Liver (tissue), 8 donors: ENCODE measurements at regions not wholly inside any gene's neighbourhood (a gene's known extent, or its start where the extent isn't known, plus 50 kb on each side); places are given as distances from the start of the nearest gene placed in this dataset.

Experiments
- DNase-seq: peaks from one replicate; pipeline ENCODE4 v3.0.0-alpha.2; 2017; ENCODE audit warnings: low spot score
- H3K27ac ChIP-seq, 2 donors: one replicate each; pipeline ENCODE4 v1.7.0; 2013; ENCODE audit warnings: inconsistent platforms in 2 of 2, low read length in 2 of 2, control low read depth in 1 of 2, low read depth in 1 of 2, mild to moderate bottlenecking in 1 of 2
- H3K27me3 ChIP-seq, 4 donors: one replicate each; pipeline versions ENCODE4 v1.6.1 to v1.7.0; 2013; ENCODE audit warnings: low read length in 3 of 4, inconsistent platforms in 1 of 4, mild to moderate bottlenecking in 1 of 4, moderate library complexity in 1 of 4; ENCODE audit not compliant: control insufficient read depth in 4 of 4, insufficient read depth in 4 of 4
- H3K36me3 ChIP-seq, 4 donors: one replicate each; pipeline versions ENCODE4 v1.6.1 to v1.7.0; 2013; ENCODE audit warnings: low read length in 3 of 4, mild to moderate bottlenecking in 3 of 4, low read depth in 1 of 4, moderate library complexity in 1 of 4; ENCODE audit not compliant: control insufficient read depth in 4 of 4, insufficient read depth in 3 of 4
- H3K4me1 ChIP-seq, 4 donors: one replicate each; pipeline versions ENCODE4 v1.6.1 to v1.7.0; 2013; ENCODE audit warnings: low read length in 3 of 4, mild to moderate bottlenecking in 3 of 4, moderate library complexity in 1 of 4; ENCODE audit not compliant: control insufficient read depth in 4 of 4, insufficient read depth in 4 of 4
- H3K4me3 ChIP-seq, 3 donors: one replicate each; pipeline versions ENCODE4 v1.6.1 to v1.7.0; 2013; ENCODE audit warnings: low read length in 3 of 3, control low read depth in 1 of 3, low read depth in 1 of 3, mild to moderate bottlenecking in 1 of 3
- H3K9ac ChIP-seq, 2 donors: one replicate each; pipeline ENCODE4 v1.7.0; 2013; ENCODE audit warnings: low read length in 2 of 2, mild to moderate bottlenecking in 2 of 2, moderate library complexity in 2 of 2, control low read depth in 1 of 2, low read depth in 1 of 2
- H3K9me3 ChIP-seq, 4 donors: one replicate each; pipeline versions ENCODE4 v1.6.1 to v1.7.0; 2013; ENCODE audit warnings: low read length in 3 of 4; ENCODE audit not compliant: control insufficient read depth in 4 of 4
- CTCF ChIP-seq: fragments of 150-350 bp; IDR thresholded peaks from 2 replicates; pipeline ENCODE4 v1.5.1; 2017; ENCODE audit warnings: improper control_type of control experiment, low read depth, low read length; ENCODE audit not compliant: missing input control
- FOXA1 ChIP-seq: IDR thresholded peaks from 2 replicates; pipeline ENCODE4 v1.6.1; 2016; ENCODE audit warnings: antibody characterized with exemption
- FOXA2 ChIP-seq: IDR thresholded peaks from 2 replicates; pipeline ENCODE4 v1.6.1; 2016; ENCODE audit warnings: antibody characterized with exemption
- HNF4G ChIP-seq: IDR thresholded peaks from 2 replicates; pipeline ENCODE4 v1.6.1; 2016; ENCODE audit warnings: antibody characterized with exemption
- MAX ChIP-seq: IDR thresholded peaks from 2 replicates; pipeline ENCODE4 v1.6.1; 2016; ENCODE audit warnings: antibody characterized with exemption
- RAD21 ChIP-seq, 2 donors: IDR thresholded peaks; 2 replicates each; pipeline ENCODE4 v1.6.1; 2016; ENCODE audit warnings: antibody characterized with exemption in 2 of 2, mild to moderate bottlenecking in 2 of 2
- REST ChIP-seq: IDR thresholded peaks from 2 replicates; pipeline ENCODE4 v1.6.1; 2016; ENCODE audit warnings: antibody characterized with exemption, mild to moderate bottlenecking
- RXRA ChIP-seq, 2 donors: IDR thresholded peaks; 2 replicates each; pipeline ENCODE4 v1.6.1; 2017 to 2018; ENCODE audit warnings: antibody characterized with exemption in 2 of 2, mild to moderate bottlenecking in 1 of 2
- SP1 ChIP-seq: IDR thresholded peaks from 2 replicates; pipeline ENCODE4 v1.6.1; 2018; ENCODE audit warnings: antibody characterized with exemption, mild to moderate bottlenecking
- TAF1 ChIP-seq: conservative IDR thresholded peaks from 2 replicates; pipeline ENCODE4 v1.6.1; 2016; ENCODE audit warnings: antibody characterized with exemption, mild to moderate bottlenecking
- YY1 ChIP-seq: IDR thresholded peaks from 2 replicates; pipeline ENCODE4 v1.6.1; 2016; ENCODE audit warnings: antibody characterized with exemption, mild to moderate bottlenecking
- ZBTB33 ChIP-seq: IDR thresholded peaks from 2 replicates; pipeline ENCODE4 v1.6.1; 2016; ENCODE audit warnings: antibody characterized with exemption
- WGBS: extraction: QIAGEN DNeasy Blood & Tissue Kit; methylation state at CpG from one replicate; pipeline ENCODE4 v1.1.7; 2013; 5-methylcytosine and 5-hydroxymethylcytosine counted together
- donor health status: healthy.
- donor health status: healthy.
- donor health status: healthy.
- donor health status: healthy.
- donor health status: healthy.

GRCh38 chr16:35881654-35882053 lies 2422.2 kb downstream of the TP53TG3F start:
- Histone ChIP-seq H3K4me1 (no peaks in the 10 kb centered on the region), H3K36me3 (no peaks in the 10 kb centered on the region), H3K4me3 (no peak overlapping the region), H3K9me3 (peaks cover 0 to 3% (median 0%) of the 10 kb centered on the region in 4 donors), H3K9ac (no peak overlapping the region), H3K27me3 (no peaks in the 10 kb centered on the region), H3K27ac (no peak overlapping the region)
- TF ChIP-seq FOXA1: no peak
- TF ChIP-seq TAF1: no peak
- TF ChIP-seq ZBTB33: no peak
- TF ChIP-seq SP1: no peak
- TF ChIP-seq RXRA (IDR thresholded peaks at IDR 0.05): no peak
- no peak for DNase-seq
- 70% methylated on average over 2 of the region's 2 CpGs for WGBS

- Histone ChIP-seq H3K27ac (no peak overlapping the region), H3K4me3 (no peak overlapping the region), H3K9me3 (peaks cover 0 to 5% (median 2%) of the 10 kb centered on the region in 4 donors), H3K9ac (no peak overlapping the region), H3K36me3 (no peaks in the 10 kb centered on the region), H3K27me3 (no peaks in the 10 kb centered on the region), H3K4me1 (no peaks in the 10 kb centered on the region)
- TF ChIP-seq CTCF (no peak), REST (no peak), RXRA (IDR thresholded peaks at IDR 0.05) (no peak), YY1 (no peak), RAD21 (IDR thresholded peaks at IDR 0.05) (no peak), FOXA1 (no peak), MAX (no peak), FOXA2 (no peak), HNF4G (no peak)
- DNase-seq: no peak
- WGBS: 70% methylated on average over 1 of the region's 1 CpG
These were observed 2447.0 kb downstream of the TP53TG3F start for GRCh38 chr16:35906440-35906839.
